ENCODE measurements at regions not wholly inside any gene's neighbourhood (a gene's known extent, or its start where the extent isn't known, plus 50 kb on each side); places are given as distances from the start of the nearest gene placed in this dataset.
"Not testable (repeated sequence)": the region's sequence is repeated elsewhere in the genome, so short reads cannot be mapped to it uniquely, and the experiment has no call there.

GRCh38 chr18:41119031-41119430, 836.0 kb upstream of the PIK3C3 start:
- DNase-seq: no peak

- DNase-seq: no peak
These were observed 841.0 kb upstream of the PIK3C3 start for GRCh38 chr18:41113885-41114482.

GRCh38 chr18:41099451-41099850, 855.6 kb upstream of the PIK3C3 start:
- no peak for DNase-seq

GRCh38 chr18:41096504-41096903, 858.5 kb upstream of the PIK3C3 start:
- no peak for DNase-seq

- DNase-seq: no peak
These were observed 878.0 kb upstream of the PIK3C3 start for GRCh38 chr18:41077076-41077475.

GRCh38 chr18:41075212-41075611, 879.8 kb upstream of the PIK3C3 start:
- DNase-seq: no peak

GRCh38 chr18:41073372-41073954, 881.6 kb upstream of the PIK3C3 start:
- no peak for DNase-seq

- DNase-seq: no peak
These were observed 882.1 kb upstream of the PIK3C3 start for GRCh38 chr18:41072946-41073345.

GRCh38 chr18:41071826-41072225, 883.2 kb upstream of the PIK3C3 start:
- no peak for DNase-seq

GRCh38 chr18:41069167-41069566, 885.9 kb upstream of the PIK3C3 start:
- no peak for DNase-seq

- no peak for DNase-seq
These were observed 890.1 kb upstream of the PIK3C3 start for GRCh38 chr18:41064916-41065315.

GRCh38 chr18:41060967-41061366, 894.1 kb upstream of the PIK3C3 start:
- DNase-seq: no peak

- DNase-seq: no peak
These were observed 896.0 kb upstream of the PIK3C3 start for GRCh38 chr18:41059126-41059415.

GRCh38 chr18:41058351-41059125, 896.5 kb upstream of the PIK3C3 start:
- no peak for DNase-seq

- DNase-seq: no peak
These were observed 902.4 kb upstream of the PIK3C3 start for GRCh38 chr18:41052625-41053024.

GRCh38 chr18:41046250-41046649, 908.8 kb upstream of the PIK3C3 start:
- not testable (repeated sequence) for DNase-seq

- no peak for DNase-seq
These were observed 911.2 kb upstream of the PIK3C3 start for GRCh38 chr18:41043876-41044275.

- DNase-seq: no peak
These were observed 912.2 kb upstream of the PIK3C3 start for GRCh38 chr18:41042866-41043265.

- DNase-seq: no peak
These were observed 917.0 kb upstream of the PIK3C3 start for GRCh38 chr18:41038071-41038470.

- DNase-seq: no peak
These were observed 918.7 kb upstream of the PIK3C3 start for GRCh38 chr18:41036346-41036745.

GRCh38 chr18:41034413-41034812, 920.6 kb upstream of the PIK3C3 start:
- DNase-seq: no peak

GRCh38 chr18:41025666-41026065, 929.4 kb upstream of the PIK3C3 start:
- DNase-seq: no peak

GRCh38 chr18:41024792-41025191, 930.2 kb upstream of the PIK3C3 start:
- no peak for DNase-seq

- no peak for DNase-seq
These were observed 932.5 kb upstream of the PIK3C3 start for GRCh38 chr18:41022484-41022883.

- no peak for DNase-seq
These were observed 933.9 kb upstream of the PIK3C3 start for GRCh38 chr18:41021089-41021488.

All from CD4-positive, alpha-beta T cell treated with Interleukin-4 for 4 hours (primary cell).